RPMI8226 (cell line): ENCODE measurements at regions not wholly inside any gene's neighbourhood (a gene's known extent, or its start where the extent isn't known, plus 50 kb on each side); places are given as distances from the start of the nearest gene placed in this dataset.
"Not testable (repeated sequence)": the region's sequence is repeated elsewhere in the genome, so short reads cannot be mapped to it uniquely, and the experiment has no call there.

ENCODE experiments used
- DNase-seq: peaks from one replicate; pipeline ENCODE4 v3.0.0-alpha.2; 2015

DNA sequence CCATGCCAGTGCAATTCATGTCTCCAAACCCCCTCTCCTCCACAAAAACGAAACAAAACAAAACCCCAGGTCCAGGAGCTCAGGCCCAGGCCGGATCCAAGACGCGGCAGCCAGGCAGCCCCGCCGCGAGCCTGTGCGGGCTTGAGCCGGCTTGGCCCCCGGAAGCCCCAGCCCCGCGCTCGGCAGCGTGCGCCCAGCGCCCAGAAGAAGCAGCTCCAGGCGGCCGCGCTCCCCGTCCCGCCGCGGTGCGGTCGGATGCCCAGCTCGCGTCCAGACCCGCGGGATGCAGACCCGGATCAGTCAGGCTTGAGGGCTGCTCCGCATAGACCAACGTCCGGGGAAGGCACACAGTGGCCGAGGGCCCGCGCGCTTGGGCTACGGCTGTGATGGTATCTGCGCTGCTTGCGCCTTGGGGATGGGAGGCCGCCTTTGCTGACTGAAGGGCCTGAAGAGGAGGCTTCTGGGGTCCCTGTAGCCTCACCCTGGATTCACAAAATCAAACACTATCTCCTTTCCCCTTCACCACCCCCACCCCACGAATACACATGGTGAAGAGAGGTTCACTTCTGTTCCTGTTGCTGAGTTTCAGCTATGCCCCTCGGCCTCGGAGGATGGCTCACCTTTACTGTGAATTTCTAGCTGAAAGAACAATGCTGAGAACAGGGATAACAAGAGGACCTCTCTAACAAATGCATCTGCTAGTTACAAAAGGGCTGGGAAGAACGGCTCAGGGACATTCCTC, 79.9 kb upstream of the EN2 start:
- DNase-seq: no peak

DNA sequence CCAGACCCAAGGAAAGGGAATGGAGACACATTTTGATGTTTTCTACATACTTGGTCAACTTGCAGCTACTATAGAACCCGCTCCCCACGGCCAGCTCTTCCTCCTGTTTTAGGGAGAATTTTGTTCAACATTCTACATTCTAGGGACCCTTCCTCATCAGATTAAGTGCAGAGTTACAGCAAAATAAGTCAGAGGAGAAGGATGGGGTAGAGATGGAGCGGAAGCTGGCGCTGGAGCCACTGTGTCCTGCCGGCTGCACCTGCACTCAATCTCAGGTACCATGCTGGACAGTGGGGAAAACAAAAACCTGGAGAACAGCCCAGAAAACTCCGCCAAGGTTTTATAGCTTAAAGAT, 79.4 kb upstream of the EN2 start:
- no peak for DNase-seq

DNA sequence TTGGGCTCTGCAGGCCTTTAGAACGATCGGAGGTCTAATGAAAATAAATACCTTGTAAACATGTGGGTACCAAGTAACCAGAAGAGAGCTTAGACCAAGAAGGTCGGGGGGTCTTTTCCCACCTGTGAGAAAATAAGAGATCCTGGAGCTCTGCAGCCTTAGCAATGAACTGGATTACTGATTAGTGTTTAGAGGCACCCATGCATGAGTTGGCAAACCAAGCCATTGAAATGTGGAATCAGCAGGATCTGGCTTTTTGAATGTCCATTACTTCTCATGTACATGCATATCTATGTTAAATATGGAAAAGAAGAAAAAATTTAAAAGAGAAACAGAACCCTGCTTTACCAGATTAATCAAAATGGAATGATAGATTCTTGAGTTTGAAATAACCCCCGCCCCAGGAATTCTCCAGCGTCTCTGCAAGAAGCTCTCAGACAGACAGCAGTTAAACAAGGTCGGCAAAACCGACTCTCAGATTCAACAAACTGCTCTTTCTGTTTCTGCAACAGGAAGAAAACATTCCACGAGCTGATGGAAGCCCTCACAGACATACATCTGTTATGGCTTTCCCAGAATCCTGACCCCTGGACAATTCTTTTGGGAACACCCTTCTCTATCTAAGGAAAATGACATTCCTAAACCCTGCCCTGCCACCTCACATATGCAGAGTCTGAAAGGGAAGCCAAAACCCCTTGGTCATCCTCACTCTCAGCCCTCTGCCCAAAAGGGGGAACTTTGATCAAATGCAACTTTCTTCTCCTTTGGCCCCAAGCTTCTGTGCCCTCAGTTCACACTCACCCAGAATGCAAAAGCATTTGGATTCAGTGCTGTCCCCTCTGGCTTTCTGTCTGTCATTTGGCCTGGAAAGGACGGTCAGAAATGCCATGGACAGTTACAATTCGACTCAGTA, 78.7 kb upstream of the EN2 start:
- no peak for DNase-seq

DNA sequence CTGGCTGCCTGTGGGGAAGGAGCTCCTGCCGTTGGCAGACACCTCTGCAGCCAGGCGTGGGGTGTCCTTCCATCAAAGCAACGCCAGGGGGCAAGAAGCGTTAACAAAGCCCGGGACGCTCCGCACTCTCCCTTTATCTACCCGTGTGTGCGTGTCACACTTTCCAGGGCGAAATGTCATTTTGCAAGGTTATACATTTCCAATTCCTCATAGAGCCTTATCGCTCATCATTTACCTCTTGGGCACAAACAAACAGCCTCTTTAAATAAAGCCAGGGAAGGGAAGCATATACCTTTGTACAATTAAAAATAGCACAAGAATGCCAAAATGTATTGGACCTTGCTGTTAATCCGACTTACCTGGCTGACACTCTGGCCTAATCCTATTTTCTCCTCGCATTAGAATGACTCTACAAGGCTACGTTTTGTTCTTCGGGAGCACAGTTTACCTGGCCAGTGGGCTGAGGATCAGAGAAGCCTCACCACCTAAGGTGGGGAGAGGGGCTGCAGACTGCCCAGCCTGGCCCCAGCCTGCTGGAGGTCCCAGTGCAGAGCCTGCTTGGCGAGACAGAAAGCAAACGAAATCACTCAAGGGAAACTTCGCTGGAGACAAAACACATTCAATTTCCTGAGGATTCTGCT, 77.6 kb upstream of the EN2 start:
- DNase-seq: peak; percentile 88

DNA sequence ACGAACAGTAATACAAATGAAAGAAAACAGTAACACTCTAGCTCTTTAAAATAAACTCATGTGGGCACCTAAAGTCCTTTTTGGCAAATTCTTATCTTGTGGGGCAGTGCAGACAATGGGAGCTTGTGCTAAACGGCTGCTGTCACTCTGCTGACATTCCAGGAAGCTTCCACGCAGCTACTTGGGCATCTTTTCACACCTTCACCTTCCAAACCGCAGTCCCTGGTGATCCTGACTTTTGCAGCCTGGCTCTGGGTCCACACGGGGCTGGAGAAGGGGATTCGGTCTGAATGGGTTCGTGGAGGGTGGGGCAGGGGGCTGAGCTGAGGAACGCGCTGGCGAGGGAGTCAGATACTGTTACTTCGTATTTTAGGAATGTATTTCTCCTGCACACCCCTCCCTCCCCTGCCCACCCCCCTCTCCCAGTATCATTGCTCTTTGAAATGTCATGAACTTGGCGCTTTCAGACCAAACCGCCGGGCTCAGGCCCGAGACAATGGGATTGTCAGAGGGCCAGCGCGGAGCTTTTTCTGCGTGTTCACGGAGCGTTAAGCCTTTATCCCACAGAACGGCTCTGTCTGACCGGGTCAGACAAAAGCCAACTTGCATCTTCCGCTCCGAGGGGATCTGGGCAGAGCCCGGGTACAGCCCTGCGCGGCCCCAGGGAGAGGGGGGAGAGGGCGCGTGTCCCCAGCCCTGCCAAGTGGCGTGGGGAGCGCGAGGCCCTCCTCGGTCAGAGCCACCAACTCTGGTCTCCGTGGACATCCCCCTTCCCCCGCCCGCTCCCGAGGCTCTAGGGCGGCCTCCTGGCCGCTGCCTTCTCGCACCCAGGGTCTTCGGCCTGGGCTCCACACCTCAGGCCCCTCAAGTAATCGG, 76.7 kb upstream of the EN2 start:
- DNase-seq: no peak

DNA sequence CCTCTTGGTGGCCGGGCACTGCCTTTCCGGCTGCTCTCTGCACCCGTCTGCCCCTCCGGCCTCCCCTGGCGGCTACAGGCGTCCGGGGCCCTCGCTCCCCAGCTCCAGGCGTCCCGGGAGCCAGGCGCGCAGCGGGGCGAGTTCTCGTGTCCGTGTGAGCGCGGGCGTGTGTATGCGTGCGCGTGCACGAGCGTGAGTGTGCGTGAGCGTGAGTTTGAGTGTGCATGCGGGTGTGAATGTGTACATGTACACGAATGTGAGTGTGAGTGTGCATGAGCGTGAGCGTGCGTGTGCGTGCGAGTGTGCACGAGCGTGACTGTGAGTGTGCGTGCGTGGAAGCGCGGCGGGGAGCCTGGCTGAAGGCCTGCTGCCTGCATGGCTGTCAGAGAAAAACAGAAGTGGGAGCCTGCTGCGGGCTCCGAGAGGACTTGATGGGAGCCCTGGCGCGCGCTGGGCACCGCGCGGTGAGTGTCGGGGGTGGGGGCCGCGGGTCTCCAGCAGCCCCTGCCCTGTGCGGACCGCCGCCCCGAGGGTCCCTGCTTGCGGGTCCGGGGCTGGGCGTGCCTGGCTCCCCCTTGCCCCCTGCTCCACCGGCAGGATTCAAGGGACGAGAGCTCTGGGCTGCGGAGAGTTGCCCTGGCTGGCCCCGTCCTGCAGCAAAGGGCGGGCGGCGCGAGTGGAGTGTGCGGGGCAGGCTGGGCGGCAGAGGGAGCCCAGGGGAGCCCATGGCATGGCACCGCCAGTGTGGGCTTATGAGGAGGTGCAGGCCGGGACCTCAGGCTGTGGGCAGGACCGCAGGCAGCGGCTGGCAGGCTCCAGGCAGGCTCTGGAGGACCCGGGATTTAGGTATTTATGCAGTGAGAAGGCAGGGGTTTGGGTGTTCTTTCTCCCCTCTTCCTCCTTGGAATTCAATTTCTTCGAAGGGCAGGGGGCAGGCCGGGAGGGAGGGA, 75.8 kb upstream of the EN2 start:
- no peak for DNase-seq

GRCh38 chr7:155382802-155383171, 75.1 kb upstream of the EN2 start:
- no peak for DNase-seq

GRCh38 chr7:155383756-155384491, 74.0 kb upstream of the EN2 start:
- no peak for DNase-seq

GRCh38 chr7:155384751-155385150, 73.2 kb upstream of the EN2 start:
- no peak for DNase-seq

DNA sequence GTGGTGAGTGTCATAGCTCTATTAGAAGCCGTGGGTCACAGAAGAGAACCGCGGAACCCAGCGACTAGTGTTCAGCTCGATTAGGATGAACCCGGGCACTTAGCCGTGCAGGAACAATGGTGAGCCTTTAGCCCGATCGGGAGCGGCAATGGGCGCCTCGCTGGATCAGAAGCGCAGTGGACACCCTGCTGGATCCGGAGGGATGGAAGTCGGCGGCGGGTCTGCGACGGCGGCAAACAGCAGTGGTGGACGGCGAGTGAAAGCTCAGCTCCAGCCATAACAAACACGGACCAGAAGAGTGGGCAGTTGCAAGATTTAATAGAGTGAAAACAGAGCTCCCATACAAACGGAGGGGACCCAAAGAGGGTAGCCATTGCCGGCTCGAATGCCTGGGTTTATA, 72.7 kb upstream of the EN2 start:
- DNase-seq: not testable (repeated sequence)

DNA sequence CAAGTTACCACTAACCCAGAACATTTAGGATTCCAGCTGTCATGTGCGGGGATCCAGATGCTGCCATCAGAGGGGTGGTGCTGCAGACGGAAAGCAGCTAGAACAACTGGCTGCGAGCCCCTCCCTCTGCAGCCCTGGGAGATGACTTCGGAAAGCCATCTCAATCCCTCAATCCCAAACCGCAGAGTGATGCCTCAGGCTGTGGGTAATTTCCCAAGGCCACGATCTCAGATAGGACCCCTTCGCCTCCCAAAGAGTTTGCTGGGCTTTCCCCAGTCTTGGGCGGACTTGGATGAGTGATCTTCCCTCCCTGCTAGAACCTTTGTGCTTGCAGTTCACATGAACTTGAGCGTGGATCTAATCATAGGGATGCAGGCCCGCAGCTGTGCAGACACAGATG, 71.3 kb upstream of the EN2 start:
- no peak for DNase-seq

- DNase-seq: no peak
Observed at GRCh38 chr7:155387066-155387620, 70.8 kb upstream of the EN2 start.

DNA sequence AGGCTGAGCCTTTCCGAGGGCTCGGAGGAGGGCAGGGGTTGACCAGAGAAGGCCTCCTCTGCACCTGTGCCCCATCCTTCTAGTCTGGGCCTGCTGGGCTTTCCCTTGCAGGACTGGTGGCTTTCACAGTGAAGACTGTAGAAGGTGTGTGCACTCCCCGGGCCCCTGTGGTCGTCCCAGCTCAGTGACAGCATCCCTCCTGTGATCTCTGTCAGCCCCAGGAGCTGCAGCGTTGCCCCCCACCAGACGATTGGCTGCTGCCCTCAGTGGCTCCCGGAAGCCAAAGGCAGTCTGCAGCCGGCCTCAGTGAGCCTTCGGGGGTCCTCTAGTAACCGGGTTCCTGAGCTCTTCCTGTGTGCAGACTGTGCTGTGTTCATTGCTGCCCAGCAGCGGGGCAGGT, 69.4 kb upstream of the EN2 start:
- DNase-seq: no peak

DNA sequence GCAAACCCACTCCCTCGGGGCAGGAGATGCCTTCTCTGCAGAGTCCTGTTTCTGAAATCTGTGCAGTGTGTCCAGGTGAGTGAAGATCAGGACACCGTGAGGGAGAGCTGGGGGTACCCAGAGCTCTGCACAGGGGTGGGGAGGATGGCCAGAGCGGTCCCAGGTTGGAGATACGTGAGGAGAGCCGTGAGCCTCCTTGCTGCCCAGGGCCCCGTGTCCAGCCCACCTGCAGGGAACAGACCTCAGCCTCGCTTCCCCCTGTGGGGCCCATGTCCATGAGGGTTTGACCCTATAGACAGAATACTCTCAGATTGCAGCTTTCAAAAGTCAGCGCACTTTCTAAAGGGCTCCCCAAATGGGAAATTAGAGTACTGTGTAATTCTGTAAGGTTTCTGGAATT, 66.5 kb upstream of the EN2 start:
- DNase-seq: no peak

DNA sequence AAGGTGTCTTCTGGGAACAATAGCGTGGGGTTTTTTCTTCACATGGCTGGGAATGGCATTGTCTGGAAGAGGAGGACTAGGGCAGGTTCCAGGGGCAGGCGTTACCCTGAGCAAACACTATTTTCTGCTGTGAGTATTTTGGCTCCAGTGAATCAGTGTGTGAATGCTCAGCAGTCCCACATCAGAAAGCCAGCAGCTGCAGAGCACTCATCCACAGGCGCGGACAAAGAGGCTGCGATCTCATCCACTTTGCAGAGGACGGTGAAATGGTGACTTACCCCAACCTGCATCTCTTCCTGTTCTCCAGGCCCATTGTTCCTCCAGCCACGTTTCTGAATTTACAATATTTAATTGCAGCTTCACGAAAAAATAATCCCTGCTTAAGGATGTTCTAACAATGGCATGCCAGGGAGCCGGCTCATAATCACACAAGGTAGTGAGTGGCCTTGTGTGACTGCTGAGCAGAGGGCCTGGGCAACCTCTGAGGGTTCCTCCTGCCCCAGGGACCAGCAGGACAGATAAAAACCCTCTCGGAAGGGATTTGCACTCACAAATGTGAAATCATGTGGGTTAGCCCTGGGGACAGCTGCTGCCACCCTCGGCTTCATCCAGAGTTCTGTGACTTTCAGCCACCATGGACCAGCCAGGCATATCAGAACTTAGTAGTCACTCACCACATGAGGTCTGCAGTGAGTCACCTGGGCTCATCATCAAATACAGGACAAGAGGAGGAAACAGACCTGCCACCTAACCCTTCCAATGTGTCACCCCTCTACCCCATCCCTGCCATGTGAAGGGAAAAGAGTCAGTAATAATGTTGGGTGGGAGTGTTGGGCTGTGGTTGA, 65.0 kb upstream of the EN2 start:
- DNase-seq: no peak

GRCh38 chr7:155394413-155394812, 63.5 kb upstream of the EN2 start:
- DNase-seq: no peak

DNA sequence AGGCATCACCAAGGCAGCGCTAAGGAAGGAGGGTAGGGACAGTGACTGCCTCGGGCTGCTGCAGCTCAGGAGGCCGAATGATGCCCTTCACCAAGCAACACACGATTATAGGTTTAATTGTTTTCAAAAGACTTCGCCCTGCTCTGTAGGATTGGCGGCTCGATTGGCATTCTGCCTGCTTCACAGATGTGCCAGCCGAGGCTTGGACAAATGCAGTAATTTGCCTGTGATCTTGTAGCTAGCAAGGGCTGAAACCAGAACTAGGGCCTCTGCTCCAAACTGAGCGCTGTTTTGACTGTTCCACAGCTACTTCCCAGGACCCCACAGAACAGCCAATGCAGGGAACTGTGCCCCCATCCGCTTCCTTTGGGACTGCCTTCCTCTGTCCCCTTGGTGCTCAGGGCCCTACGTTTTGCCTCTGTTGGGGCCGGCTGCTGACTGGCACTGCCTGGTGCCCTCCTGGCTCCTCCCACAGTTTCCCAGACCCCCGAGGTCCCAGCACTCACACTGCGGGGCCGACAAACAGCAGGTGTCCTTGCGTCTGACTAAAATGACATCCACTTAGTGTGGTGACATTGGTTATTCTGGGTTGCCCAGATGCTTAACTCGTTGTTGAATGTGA, 62.6 kb upstream of the EN2 start:
- peak; percentile 61 for DNase-seq

DNA sequence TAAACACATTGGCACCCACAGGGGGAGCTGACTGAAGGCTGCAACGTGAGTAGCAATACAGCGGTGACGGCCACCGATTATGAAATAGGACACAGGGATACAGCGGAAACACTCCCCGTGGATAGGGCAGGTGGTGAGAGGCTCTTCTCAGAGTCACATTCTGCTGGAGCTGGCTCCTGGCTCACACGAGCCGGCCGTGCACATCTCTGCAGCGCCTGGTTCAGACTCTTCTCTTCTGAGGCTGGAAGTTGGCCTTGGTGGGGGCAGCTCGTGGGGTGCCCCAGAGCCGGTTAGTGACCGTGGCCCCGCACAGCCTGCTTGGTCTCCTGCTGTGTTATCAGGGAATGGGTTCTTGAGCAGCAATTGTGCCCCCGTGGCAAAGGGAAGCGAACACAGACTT, 61.3 kb upstream of the EN2 start:
- DNase-seq: no peak
